ENCODE measurements at regions not wholly inside any gene's neighbourhood (a gene's known extent, or its start where the extent isn't known, plus 50 kb on each side); places are given as distances from the start of the nearest gene placed in this dataset.

- TF ChIP-seq POLR2A (IDR thresholded peaks at IDR 0.05; ENCODE audit: low read depth, low read length) (no peak), CTCF (IDR thresholded peaks at IDR 0.05; ENCODE audit: extremely low read depth in 1 of 2, insufficient read depth in 1 of 2, low read depth in 1 of 2, low read length in 2 of 2) (no peak), EZH2 (IDR thresholded peaks at IDR 0.05; ENCODE audit: borderline replicate concordance, low read depth, low read length, severe bottlenecking) (no peak), MAX (IDR thresholded peaks at IDR 0.05; ENCODE audit: insufficient read depth, insufficient read length) (no peak), MYC (IDR thresholded peaks at IDR 0.05; ENCODE audit: low read depth, low read length) (no peak), JUN (IDR thresholded peaks at IDR 0.05; ENCODE audit: borderline replicate concordance, insufficient read depth, insufficient read length, low read depth) (no peak), POLR2AphosphoS5 (IDR thresholded peaks at IDR 0.05; ENCODE audit: insufficient read depth, low read depth, low read length) (no peak), FOS (IDR thresholded peaks at IDR 0.05; ENCODE audit: borderline replicate concordance, insufficient read depth, low read length) (no peak), GATA2 (IDR thresholded peaks at IDR 0.05; ENCODE audit: insufficient read depth, insufficient read length, low read depth, low read length) (no peak)
Observed at GRCh38 chr4:141371206-141371605, 150.5 kb downstream of the ZNF330 start.
